H1 (cell line): ENCODE measurements at regions not wholly inside any gene's neighbourhood (a gene's known extent, or its start where the extent isn't known, plus 50 kb on each side); places are given as distances from the start of the nearest gene placed in this dataset.

Experiments
- CBX5 ChIP-seq: fragments of 300-800, 300-1000 bp; sonication (generic); IDR thresholded peaks from 2 replicates; pipeline ENCODE4 v1.7.1; 2016; ENCODE audit warnings: antibody characterized with exemption, low read length, low read depth
- GABPA ChIP-seq: IDR thresholded peaks from 2 replicates; pipeline ENCODE4 v1.6.1; 2011; ENCODE audit warnings: mild to moderate bottlenecking, low read length, moderate library complexity, borderline replicate concordance; ENCODE audit not compliant: insufficient read depth
- NANOG ChIP-seq: IDR thresholded peaks from 2 replicates; pipeline ENCODE4 v1.6.1; 2011; ENCODE audit warnings: low read length, low read depth, mild to moderate bottlenecking, inconsistent platforms; ENCODE audit not compliant: insufficient read depth, poor library complexity, severe bottlenecking
- SP4 ChIP-seq: IDR thresholded peaks from 2 replicates; pipeline ENCODE4 v1.6.1; 2012; ENCODE audit warnings: low read length, inconsistent platforms
- TF ChIP-seq, protein P1 (sequence below): IDR thresholded peaks from 2 replicates; pipeline ENCODE4 v1.6.1; 2012; ENCODE audit warnings: inconsistent platforms

DNA sequence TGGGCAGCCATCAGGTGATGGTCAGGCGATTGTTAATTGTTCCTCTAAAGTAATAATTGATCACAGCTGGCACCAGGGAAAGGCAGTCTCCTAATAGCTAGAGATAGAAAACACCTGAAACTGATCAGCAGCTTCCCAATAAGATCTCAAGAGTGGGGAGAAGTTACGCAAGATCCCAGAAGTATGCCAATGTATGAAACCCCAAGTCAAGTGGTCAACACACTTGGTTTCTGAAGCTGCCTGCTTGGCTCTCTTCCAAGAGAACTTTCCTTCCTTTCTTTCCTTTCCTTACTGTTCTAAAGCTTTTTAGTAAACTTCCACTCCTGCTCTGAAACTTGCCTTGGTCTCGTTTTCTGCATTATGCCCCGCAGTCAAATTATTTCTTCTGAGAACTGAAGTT is 201.6 kb upstream of the SKOR2 start (continued):
- TF ChIP-seq, protein P1, sequence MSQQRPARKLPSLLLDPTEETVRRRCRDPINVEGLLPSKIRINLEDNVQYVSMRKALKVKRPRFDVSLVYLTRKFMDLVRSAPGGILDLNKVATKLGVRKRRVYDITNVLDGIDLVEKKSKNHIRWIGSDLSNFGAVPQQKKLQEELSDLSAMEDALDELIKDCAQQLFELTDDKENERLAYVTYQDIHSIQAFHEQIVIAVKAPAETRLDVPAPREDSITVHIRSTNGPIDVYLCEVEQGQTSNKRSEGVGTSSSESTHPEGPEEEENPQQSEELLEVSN: no peak
- TF ChIP-seq NANOG (no peak), CBX5 (no peak), SP4 (no peak), GABPA (no peak)
